ENCODE measurements at regions not wholly inside any gene's neighbourhood (a gene's known extent, or its start where the extent isn't known, plus 50 kb on each side); places are given as distances from the start of the nearest gene placed in this dataset.

DNA sequence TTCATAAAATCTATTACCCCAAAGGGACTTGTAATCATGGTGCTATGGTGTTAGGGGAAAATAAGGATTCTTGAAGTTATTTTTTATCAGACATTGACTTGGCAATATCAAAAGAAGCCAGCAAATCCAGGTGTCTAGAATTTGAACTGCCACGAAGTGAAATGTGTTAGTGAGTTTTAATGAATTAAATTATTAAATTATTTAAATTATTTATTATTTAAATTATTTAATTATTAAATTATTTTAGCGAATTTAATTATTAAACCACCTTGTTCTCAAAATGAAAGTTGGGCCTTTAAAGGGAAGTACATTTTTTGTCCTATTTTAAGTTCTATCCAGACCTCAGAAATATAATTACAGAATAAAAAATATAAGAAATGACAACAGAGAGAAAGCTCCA is 332.6 kb upstream of the SMC2 start:
- TF ChIP-seq, protein P1, sequence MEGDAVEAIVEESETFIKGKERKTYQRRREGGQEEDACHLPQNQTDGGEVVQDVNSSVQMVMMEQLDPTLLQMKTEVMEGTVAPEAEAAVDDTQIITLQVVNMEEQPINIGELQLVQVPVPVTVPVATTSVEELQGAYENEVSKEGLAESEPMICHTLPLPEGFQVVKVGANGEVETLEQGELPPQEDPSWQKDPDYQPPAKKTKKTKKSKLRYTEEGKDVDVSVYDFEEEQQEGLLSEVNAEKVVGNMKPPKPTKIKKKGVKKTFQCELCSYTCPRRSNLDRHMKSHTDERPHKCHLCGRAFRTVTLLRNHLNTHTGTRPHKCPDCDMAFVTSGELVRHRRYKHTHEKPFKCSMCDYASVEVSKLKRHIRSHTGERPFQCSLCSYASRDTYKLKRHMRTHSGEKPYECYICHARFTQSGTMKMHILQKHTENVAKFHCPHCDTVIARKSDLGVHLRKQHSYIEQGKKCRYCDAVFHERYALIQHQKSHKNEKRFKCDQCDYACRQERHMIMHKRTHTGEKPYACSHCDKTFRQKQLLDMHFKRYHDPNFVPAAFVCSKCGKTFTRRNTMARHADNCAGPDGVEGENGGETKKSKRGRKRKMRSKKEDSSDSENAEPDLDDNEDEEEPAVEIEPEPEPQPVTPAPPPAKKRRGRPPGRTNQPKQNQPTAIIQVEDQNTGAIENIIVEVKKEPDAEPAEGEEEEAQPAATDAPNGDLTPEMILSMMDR (IDR thresholded peaks at IDR 0.05): no peak
- no peak for TF ChIP-seq POLR2A (IDR thresholded peaks at IDR 0.05)

Measured in transverse colon (tissue), 3 donors.